ACHN (cell line): ENCODE measurements at regions not wholly inside any gene's neighbourhood (a gene's known extent, or its start where the extent isn't known, plus 50 kb on each side); places are given as distances from the start of the nearest gene placed in this dataset.

Source experiments
- DNase-seq: peaks from one replicate; pipeline ENCODE4 v3.0.0-alpha.2; 2015
- in situ Hi-C: cut with HindIII; loops from 2 replicates; pipeline ENCODE4 v1.10.0; 2017; ENCODE audit warnings: low sequenced_read_pairs, low pct_ligation_motif_present, low pct_unique_long_range_greater_than_20kb

DNA sequence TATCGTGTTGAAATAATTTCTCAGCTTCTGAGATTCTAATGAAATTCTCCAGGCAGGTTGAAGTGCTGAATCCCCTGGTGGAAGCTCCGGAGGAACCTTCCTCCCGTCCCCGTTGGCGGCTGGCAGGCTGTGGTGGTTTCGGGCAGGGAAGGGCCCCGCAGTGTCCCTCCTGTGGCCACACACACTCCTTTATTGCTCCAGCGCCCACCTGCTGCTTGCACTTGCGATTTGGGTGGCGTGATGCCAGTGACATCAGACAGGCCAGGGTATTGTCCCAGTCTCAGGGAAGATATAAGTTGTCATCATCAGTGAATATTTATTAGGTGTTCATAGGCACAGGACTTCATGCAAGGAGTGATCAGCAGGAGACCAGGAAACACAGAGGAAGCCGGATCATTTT is 530.4 kb downstream of the QKI start:
- in situ Hi-C loops = no loop called here

DNA sequence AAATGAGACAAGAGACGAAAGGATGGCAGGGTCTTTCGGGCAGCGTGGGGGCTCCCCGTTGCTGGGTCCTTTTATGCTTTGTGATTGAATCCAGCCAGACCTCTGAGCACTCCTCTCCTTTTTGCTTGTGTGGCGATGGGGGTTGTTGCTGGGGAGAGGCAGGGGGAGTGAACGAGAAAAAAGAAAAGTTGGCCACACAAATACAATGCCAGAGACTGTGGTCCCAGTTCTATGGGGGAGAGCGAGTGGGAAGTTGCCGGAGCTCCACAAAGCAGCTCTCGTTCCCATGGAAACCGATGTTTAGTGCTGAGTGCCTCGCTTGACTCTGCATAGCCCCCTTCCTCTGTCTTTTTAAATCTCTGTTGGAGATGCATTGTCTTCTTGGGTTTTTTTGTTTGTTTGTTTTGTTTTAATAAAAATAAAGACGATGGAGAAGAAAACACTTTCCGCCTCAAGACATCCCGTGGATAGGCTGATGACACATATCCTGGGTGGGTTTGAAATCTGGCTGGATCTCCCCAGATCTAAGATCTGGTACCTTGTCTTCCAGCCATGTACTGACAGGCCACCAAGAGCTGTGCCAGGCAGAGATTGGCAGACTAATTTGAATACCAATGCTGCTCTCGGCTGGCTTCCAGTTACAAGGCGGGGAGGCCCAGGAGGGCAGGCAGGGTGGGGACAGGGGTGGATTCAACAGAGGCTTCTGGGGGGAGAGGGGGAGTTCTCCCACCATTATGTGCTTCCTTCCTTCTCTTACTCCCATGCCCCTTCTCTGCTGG is 529.3 kb downstream of the QKI start:
- no peak for DNase-seq
- in situ Hi-C loops = no loop called here

More for the DNA sequence above, 530.4 kb downstream of the QKI start:
- no peak for DNase-seq

DNA sequence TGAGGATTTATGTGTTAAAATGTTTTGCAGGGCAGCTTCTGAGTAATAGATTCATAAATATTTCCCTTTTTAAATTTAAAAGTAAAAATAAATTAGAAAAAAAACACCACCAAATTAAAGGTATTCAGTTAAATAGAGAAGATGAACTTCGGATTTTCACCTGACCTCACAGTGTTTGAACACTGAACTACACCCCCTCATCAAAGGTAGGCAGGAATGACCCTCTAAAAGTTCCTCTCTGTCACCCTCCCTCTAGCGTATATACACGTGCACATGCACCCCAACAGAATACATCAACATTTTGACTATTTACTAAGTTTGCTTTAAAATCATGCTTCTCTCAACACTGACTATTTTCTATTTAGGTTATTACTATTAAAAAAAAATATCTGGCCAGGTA is 528.3 kb downstream of the QKI start:
- in situ Hi-C loops = no loop called here
- DNase-seq = no peak

DNA sequence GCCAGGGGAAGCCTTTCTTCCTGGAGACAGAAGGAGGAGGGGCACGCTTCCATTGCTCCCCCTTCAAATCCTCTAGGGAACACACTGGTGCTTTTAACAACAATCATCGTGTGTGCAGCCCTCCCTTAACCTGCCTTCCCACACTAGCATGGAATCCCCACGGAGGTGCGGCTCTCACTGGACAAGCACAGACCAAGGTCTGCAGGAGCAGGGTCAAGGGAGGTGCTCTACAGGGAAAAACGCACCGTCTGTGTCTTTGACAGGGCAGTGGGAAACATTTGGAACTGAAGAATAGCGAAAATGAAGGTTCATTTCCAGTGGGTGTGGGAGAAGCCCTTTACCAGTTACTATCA is 527.1 kb downstream of the QKI start:
- no peak for DNase-seq
- in situ Hi-C loops = no loop called here

DNA sequence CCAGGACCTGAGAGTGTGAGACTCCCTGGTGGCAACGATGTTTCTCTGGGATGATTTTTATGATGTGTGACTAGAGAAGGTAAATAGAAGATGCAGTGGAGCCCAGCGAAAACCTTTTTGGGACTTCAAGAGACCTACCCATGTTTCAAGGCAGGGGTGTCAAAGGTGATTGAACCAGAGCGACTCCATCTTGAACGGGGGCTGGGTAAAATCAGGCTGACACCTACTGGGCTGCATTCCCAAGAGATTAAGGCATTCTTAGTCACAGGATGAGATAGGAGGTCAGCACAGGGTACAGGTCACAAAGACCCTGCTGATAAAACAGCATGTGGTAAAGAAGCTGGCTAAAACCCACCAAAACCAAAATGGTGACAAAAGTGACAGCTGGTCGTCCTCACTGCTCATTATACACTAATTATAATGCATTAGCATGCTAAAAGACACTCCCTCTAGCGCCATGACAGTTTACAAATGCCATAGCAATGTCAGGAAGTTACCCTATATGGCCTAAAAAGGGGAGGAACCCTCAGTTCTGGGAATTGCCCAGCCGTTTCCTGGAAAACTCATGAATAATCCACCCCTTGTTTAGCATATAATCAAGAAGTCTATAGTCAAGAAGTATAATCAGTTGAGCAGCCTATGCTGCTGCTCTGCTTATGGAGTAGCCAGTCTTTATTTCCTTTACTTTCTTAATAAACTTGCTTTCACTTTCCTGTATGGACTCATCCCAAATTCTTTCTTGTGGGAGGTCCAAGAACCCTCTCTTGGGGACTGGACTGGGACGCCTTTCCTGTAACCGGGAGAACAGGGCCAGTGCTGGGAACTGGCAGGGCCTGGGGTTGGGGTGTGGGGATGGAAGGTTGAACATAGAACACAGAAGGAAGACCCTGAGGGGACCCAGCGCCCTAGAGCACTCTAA is 526.4 kb downstream of the QKI start:
- DNase-seq = no peak
- in situ Hi-C loops = no loop called here

DNA sequence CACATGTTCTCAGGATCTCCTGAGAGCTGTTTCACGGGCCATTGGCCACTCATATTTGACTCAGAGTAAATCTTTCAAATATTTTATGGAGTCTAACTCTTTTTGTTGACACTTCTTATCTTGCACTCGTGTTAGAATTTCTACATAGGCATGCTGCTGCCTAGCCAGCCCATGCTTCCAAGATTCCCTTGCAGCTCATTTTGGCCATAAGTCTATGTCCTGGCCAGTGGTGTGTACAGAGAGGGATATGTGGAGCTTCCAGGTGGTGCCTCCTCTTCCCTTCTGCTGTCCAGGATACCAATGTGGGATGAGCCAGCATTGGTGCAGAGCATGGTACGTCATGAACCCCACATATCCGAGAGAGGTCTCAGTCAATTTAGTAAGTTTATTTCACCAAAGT is 522.6 kb downstream of the QKI start:
- no peak for DNase-seq
- in situ Hi-C loops = no loop called here

DNA sequence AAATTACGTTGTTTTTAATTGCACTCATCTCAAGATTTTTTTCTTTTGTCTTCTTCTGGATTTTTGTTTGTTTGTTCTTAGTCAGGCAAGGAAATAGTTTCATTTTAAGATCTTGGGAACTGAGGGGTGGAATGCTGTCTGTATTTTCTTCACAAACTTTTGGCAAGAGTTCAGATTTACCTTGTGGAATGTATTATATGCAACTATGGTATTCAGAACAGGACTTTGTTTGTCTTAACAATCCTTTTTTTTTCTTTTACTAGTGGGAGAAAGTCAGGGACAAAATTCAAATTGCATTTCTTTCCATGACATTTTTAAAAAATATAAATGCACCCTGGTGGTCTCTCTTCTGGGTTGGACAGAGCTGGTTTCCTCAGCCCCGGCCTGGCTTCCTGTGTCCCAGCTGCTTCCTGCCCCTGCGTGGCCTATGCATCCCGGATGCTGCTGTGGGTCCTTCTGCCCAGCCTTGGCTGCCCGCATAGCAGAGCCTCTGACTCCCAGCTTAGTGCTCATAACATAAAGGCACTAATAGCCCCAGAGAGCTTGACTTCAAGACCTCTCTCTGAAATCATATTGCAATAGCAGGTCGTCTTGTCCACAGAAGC is 520.7 kb downstream of the QKI start:
- DNase-seq = no peak
- in situ Hi-C loops = no loop called here

DNA sequence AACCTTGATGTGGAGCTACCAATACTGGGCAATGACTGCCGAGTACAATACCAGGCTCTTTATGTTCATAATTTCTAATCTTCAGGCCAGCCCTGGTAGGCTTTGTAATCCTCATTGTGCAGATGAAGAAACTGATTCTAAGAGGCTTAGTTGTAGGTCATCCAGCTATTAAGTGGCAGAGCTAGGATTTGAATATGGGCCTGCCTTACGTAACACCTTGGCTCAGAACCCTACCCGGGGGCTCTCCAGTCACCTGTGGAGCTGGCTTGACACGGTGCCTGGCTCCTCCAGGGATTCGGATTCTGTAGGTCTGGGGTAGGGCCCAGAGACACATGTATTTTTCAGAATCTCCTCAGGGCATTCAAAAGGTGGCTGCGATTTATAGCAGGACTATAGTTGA is 515.5 kb downstream of the QKI start:
- no peak for DNase-seq
- in situ Hi-C loops = no loop called here

DNA sequence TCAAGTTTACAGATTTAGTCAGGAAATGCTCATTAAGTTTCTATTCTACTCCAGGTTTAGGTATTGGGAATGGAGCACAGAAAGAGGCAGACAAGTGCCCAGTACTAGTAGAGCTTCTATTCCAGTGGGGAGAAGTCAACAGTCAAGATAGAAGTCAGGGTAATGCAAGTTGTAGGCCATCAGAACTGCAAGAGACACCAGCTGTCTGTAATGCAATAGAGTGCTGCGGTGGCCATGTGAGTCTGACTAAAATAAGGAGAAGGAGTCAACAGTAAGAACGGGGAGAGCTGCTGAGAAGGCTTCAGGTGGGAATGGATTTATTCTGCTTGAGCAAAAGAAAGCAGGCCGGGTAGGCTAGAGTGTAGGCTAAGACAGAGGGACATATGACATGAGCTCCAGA is 515.0 kb downstream of the QKI start:
- in situ Hi-C loops = no loop called here
- DNase-seq = no peak

DNA sequence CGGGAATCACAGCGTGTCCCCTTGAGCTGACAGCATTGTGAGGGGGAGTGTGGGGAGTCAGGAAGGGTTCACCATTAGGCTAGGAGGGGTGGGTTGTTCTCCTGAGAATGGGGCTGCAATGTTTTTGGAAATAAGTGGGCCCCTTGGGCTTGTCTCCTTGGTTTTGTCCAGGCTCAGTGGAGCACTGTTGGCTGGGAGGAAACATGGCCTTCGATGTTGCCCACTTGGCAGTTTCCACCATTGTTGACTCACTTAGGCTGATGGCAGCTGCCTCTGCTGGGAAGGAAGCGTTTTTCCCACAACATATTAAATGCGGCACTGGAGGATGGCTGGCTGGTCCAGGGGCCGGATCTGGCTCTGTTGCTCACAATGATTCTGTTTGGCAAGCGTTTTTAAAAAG is 512.1 kb downstream of the QKI start:
- in situ Hi-C loops = no loop called here
- no peak for DNase-seq

DNA sequence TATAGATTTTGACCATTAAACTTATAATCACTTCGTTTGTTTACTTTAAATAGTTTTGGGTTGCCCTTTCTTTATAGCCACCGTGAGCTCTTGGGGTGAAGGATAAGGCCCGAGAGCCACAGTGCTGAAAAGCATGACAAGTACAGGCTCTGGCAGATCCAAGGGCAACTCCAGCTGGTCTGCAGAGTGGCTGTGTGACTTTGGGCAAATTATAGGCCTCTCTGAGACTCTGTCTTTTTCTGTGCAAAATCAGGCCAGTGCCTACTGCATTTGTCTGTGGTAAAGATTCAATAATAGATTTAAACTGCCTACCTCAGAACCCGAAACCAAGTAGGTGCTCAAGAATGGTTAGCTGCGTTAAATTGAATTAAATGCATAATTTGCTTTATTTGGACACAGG is 511.3 kb downstream of the QKI start:
- in situ Hi-C loops = no loop called here
- DNase-seq = no peak

DNA sequence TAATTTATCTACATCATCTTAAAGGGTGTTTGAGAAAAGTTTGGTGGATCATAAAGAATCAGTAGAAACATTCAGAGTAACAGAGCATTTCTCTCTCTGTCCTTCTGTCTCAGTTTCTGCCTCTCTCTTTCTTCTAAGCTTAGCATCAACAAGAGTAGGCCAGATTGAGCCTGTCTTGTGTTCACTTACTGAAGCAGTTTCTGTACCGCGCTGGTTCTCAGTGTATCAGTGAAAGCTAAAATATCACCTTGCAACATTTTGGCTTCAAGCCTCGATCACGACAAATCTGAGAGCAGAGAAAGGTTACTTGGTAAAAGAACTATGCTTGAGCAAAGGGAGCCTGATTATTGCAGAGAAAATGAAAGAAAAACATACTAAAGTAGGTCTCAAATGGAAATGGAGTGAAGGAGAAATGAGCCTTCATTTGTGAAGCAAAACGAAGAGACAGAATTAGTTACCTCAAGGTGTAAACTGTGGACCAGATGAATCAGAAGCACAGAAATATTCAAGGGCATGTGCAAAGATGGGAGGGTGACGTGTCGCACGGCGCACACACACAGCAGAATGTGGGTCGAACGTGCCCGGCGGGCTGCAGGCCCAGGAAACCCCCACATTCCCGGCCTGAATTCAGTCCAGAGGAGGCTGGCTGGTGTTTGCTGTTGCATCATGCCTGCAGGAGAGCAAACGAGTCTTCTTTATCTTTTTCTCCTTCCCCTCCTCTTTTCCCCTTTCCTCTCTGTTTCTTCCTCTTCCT is 509.3 kb downstream of the QKI start:
- DNase-seq = no peak
- in situ Hi-C loops = no loop called here

DNA sequence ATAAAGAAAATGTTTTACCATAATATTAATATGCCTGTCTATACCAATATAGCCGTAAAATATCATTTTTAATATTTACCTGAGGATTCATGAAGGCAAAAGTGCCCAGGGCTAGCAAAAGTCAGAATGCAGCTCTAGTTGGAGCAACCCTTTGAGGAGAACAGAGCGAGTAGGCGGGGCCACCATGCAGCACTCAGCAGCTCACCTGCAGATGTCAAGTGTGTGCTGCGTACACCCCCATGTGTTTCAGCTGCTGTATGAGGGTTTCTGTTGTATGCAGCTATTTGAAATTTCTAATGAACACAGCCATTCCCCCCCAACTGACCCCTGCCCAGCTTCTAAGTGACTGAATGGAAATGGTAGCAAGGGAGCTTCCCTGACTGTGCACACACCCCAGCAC is 508.0 kb downstream of the QKI start:
- DNase-seq = no peak
- in situ Hi-C loops = no loop called here

DNA sequence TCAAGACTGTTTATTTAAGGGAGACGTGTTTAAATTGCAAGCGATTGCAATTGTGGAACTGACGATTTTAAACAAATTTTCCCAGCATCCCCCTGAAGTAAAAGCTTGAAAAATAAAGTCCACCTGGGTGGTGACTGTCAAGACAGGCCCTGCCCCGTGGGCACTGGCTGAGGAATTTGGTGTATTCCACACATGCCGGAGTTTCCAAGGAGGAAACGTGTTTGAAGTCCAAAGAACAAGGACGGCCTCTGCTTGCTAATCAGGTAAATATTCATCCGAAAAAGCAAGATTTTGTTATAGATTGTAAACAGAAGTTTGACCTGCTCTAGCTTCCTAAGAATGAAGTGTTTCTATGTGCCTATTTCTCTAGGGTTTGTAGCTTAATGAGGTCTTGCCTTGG is 505.1 kb downstream of the QKI start:
- in situ Hi-C loops = no loop called here
- DNase-seq = no peak

DNA sequence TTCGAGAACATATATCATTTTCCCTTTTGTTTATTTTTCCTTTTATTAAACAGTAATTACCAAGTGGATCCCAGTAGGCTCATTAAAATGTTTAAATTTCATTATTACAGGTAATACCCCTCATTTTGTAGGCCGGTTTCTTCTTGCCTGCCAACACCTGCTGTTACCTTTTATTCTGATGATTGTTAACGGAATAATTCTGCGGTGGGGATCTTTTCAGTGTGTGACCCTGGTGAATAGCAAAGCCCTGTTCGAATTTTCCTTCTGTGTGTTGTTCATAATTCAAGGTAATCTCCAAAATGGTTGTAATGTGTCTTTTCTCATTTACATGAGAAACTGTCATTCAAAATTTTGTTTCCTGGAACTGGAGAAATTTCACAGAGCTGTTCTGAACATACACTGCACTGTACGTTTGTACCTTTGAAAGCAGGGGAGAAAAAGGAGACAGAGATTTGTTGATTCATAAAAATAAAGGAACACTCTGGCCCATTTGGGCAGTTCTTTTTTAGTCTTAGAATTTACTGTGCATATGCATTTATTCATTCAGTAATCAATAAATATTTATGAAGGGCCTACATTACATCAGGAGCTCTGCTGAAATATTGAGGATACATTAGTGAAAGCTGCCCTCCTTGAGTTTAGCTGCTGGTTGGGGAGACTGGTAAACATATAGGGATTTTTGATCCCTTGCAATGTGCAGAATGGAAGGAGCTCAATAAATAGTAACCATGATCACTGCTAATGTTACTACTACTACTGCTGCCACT is 502.0 kb downstream of the QKI start:
- no peak for DNase-seq

DNA sequence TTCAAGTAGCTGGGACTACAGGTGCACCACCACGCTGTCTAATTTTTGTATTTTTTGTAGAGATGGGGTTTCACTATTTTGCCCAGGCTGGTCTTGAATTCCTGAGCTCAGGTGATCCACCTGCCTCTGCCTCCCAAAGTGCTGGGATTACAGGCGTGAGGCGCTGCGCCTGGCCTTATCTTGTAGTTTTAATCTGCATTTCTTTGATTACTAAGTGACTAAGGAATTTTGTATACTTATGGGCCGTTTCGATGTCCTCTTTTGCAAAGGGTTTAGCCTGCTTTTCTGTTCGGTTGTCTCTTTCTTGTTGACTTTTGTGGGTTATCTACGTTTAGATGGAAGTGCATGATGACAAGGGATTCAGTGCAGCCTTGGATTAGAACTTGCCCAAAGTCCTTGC is 500.6 kb downstream of the QKI start:
- in situ Hi-C loops = no loop called here

More for the DNA sequence above, 502.0 kb downstream of the QKI start:
- in situ Hi-C loops = no loop called here

DNA sequence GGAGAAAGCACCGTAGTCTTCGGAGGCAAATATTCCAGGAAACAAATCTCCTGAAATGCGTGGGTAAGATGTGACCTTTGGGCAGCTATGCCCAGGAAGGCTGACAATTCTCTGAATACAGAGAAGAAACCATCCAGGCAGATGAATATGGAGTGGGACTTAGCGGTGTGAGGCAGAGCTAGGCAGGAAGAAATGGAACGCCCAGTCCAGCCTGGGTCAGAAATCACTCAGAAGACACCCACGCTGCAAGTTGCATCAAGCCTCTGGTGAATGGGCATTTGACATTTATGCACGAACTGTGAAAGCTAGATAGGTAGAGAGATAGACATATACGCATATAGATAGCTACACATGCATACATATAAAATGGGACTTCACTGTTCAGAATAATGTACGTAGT is 498.5 kb downstream of the QKI start:
- DNase-seq = no peak
- in situ Hi-C loops = no loop called here

More for the DNA sequence above, 500.6 kb downstream of the QKI start:
- no peak for DNase-seq

DNA sequence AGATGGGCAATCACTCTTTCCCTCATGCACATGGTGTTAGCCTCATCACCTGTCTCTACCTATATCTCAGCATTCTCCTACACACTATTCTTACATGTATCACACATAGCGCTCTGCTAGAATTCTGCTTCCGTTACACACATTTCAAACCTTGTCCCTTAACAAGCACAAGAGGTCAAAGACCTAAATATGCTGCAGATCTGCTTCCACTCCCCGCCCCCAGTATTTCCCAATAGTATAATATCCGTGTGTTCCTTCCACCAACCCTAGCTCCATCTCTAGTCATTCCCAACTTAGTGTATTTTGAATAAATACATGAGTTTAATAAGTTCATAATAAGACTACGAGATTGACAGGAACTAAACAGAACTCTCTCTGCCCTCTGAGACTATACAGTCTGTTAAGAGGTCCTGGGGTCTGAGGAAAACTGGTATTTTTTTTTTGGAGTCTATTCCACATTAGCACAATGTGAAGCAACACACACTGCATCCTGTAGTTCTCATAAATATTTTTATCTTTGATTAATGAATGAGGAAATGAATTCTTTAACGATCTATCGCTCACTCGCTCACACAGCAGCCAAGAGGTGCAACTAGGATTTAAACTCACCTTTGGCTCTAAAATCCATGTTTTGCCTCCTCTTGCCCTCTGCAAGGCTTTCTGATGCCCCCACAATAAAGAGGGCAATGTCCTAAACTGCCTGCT is 491.6 kb downstream of the QKI start:
- in situ Hi-C loops = no loop called here
- no peak for DNase-seq
